ENCODE measurements at regions not wholly inside any gene's neighbourhood (a gene's known extent, or its start where the extent isn't known, plus 50 kb on each side); places are given as distances from the start of the nearest gene placed in this dataset.

- Histone ChIP-seq H3K9me2 (ENCODE audit: insufficient read depth, low read length) (no peaks in the 10 kb centered on the region), H3F3A (ENCODE audit: insufficient read depth, low read length, poor library complexity, severe bottlenecking) (no peaks in the 10 kb centered on the region), H2AFZ (ENCODE audit: low read depth, low read length) (no peak overlapping the region), H4K20me1 (ENCODE audit: insufficient read depth) (no peaks in the 10 kb centered on the region), H3K4me3 (ENCODE audit: low read length) (no peak overlapping the region), H3K27me3 (ENCODE audit: insufficient read depth, low read depth, low read length) (no peaks in the 10 kb centered on the region), H3K27ac (ENCODE audit: low read length) (no peak overlapping the region), H3K9me3 (ENCODE audit: low read length) (no peaks in the 10 kb centered on the region), H3K79me2 (replicated peaks; ENCODE audit: insufficient read depth, low read length) (no peaks in the 10 kb centered on the region), H3K36me3 (ENCODE audit: insufficient read depth, low read length) (no peaks in the 10 kb centered on the region), H3K4me2 (ENCODE audit: low read length) (no peak overlapping the region), H3K9ac (ENCODE audit: low read length) (no peak overlapping the region)
- TF ChIP-seq TAF1 (IDR thresholded peaks at IDR 0.05; ENCODE audit: low read depth) (no peak), MXI1 (conservative IDR thresholded peaks at IDR 0.05; ENCODE audit: poor library complexity, severe bottlenecking) (no peak), REST (IDR thresholded peaks at IDR 0.05; ENCODE audit: borderline replicate concordance) (no peak), RAD21 (conservative IDR thresholded peaks at IDR 0.05) (no peak), CTCF (IDR thresholded peaks at IDR 0.05; ENCODE audit: poor library complexity, severe bottlenecking) (no peak), EP300 (conservative IDR thresholded peaks at IDR 0.05; ENCODE audit: poor library complexity, severe bottlenecking) (no peak), SMC3 (conservative IDR thresholded peaks at IDR 0.05; ENCODE audit: poor library complexity) (no peak), EZH2 (IDR thresholded peaks at IDR 0.05; ENCODE audit: borderline replicate concordance, insufficient read depth, low read length, poor library complexity, severe bottlenecking) (no peak), POLR2AphosphoS5 (IDR thresholded peaks at IDR 0.05) (no peak)
These were observed 179.0 kb upstream of the FOXA2 start for GRCh38 chr20:22763257-22763906.

GRCh38 chr20:22768266-22769178 is 184.2 kb upstream of the FOXA2 start:
- no peaks in the 10 kb centered on the region for H3K36me3 ChIP-seq (ENCODE audit: insufficient read depth, low read length)
- H2AFZ ChIP-seq (ENCODE audit: low read depth, low read length), result no peak overlapping the region
- TF ChIP-seq EZH2 (IDR thresholded peaks at IDR 0.05; ENCODE audit: borderline replicate concordance, insufficient read depth, low read length, poor library complexity, severe bottlenecking) (no peak), SMC3 (conservative IDR thresholded peaks at IDR 0.05; ENCODE audit: poor library complexity) (no peak), CTCF (IDR thresholded peaks at IDR 0.05; ENCODE audit: poor library complexity, severe bottlenecking) (no peak), RAD21 (conservative IDR thresholded peaks at IDR 0.05) (no peak), EP300 (conservative IDR thresholded peaks at IDR 0.05; ENCODE audit: poor library complexity, severe bottlenecking) (no peak), REST (IDR thresholded peaks at IDR 0.05; ENCODE audit: borderline replicate concordance) (no peak), TAF1 (IDR thresholded peaks at IDR 0.05; ENCODE audit: low read depth) (no peak), POLR2AphosphoS5 (IDR thresholded peaks at IDR 0.05) (no peak), MXI1 (conservative IDR thresholded peaks at IDR 0.05; ENCODE audit: poor library complexity, severe bottlenecking) (no peak)
- no peak overlapping the region for H3K9ac ChIP-seq (ENCODE audit: low read length)
- no peak overlapping the region for H3K4me3 ChIP-seq (ENCODE audit: low read length)
- H4K20me1 ChIP-seq (ENCODE audit: insufficient read depth), result no peaks in the 10 kb centered on the region
- H3K27ac ChIP-seq (ENCODE audit: low read length), result no peak overlapping the region
- H3F3A ChIP-seq (ENCODE audit: insufficient read depth, low read length, poor library complexity, severe bottlenecking), result no peaks in the 10 kb centered on the region
- H3K79me2 ChIP-seq (replicated peaks; ENCODE audit: insufficient read depth, low read length), result no peaks in the 10 kb centered on the region
- H3K4me2 ChIP-seq (ENCODE audit: low read length), result no peak overlapping the region
- H3K9me3 ChIP-seq (ENCODE audit: low read length), result no peaks in the 10 kb centered on the region
- H3K9me2 ChIP-seq (ENCODE audit: insufficient read depth, low read length), result no peaks in the 10 kb centered on the region
- H3K27me3 ChIP-seq (ENCODE audit: insufficient read depth, low read depth, low read length), result no peaks in the 10 kb centered on the region

Data from neural cell (in vitro differentiated cells).